ENCODE measurements at regions not wholly inside any gene's neighbourhood (a gene's known extent, or its start where the extent isn't known, plus 50 kb on each side); places are given as distances from the start of the nearest gene placed in this dataset.

DNA sequence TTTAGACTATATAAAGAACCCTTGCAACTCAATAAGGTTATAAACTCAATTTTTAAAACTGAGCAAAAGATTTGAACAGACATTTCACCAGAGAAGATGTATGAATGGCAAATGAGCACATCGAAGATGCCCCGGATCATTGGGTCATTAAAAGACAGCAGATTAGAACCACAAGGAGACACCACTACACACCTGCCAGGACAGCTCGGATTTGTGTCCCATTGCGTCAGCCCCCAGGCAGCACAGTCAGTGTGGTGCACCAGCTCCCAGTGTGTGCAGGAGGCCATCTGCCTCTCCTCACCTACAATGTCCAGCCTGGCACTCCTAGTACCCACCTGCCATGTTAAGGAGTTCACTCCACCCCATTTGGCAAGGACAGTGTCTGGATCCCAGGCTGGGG, 61.1 kb upstream of the LRP8 start:
- TF ChIP-seq, protein P1, sequence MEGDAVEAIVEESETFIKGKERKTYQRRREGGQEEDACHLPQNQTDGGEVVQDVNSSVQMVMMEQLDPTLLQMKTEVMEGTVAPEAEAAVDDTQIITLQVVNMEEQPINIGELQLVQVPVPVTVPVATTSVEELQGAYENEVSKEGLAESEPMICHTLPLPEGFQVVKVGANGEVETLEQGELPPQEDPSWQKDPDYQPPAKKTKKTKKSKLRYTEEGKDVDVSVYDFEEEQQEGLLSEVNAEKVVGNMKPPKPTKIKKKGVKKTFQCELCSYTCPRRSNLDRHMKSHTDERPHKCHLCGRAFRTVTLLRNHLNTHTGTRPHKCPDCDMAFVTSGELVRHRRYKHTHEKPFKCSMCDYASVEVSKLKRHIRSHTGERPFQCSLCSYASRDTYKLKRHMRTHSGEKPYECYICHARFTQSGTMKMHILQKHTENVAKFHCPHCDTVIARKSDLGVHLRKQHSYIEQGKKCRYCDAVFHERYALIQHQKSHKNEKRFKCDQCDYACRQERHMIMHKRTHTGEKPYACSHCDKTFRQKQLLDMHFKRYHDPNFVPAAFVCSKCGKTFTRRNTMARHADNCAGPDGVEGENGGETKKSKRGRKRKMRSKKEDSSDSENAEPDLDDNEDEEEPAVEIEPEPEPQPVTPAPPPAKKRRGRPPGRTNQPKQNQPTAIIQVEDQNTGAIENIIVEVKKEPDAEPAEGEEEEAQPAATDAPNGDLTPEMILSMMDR (conservative IDR thresholded peaks at IDR 0.05): no peak
- TF ChIP-seq ZFX (IDR thresholded peaks at IDR 0.05): no peak
